Activated CD8-positive, alpha-beta T cell treated with anti-CD3 and anti-CD28 coated beads for 36 hours (primary cell): ENCODE measurements at regions not wholly inside any gene's neighbourhood (a gene's known extent, or its start where the extent isn't known, plus 50 kb on each side); places are given as distances from the start of the nearest gene placed in this dataset.

Experiments
- ATAC-seq: fragments of 200-7000 bp; cut with Tn5 transposase; one replicate; pipeline ENCODE4 v1.10.0; 2021; ENCODE audit warnings: mild to moderate bottlenecking, moderate library complexity
- CTCF ChIA-PET: fragments of 350-600 bp; sonication (Branson Sonifier 250); formaldehyde crosslinking; loops from one replicate; lab custom pipeline; 2021; ENCODE audit warnings: antibody characterized with exemption; lab: Charles Lee
- POLR2A ChIA-PET: fragments of 350-600 bp; sonication (Branson Sonifier 250); formaldehyde crosslinking; loops from one replicate; lab custom pipeline; 2021; ENCODE audit warnings: antibody characterized with exemption; lab: Charles Lee
- DNase-seq: peaks from one replicate; pipeline ENCODE4 v3.0.0-alpha.2; 2020
- H3K27ac Mint-ChIP-seq: one replicate; pipeline ENCODE4 v1.8.0; 2021; ENCODE audit warnings: mild to moderate bottlenecking, mixed read lengths
- H3K27me3 Mint-ChIP-seq: one replicate; pipeline ENCODE4 v1.8.0; 2021; ENCODE audit warnings: mixed read lengths
- H3K36me3 Mint-ChIP-seq: one replicate; pipeline ENCODE4 v1.8.0; 2021; ENCODE audit warnings: low read depth, mixed read lengths
- H3K4me1 Mint-ChIP-seq: one replicate; pipeline ENCODE4 v1.8.0; 2021; ENCODE audit warnings: low read depth, mixed read lengths
- H3K4me3 Mint-ChIP-seq: one replicate; pipeline ENCODE4 v1.8.0; 2021; ENCODE audit warnings: mild to moderate bottlenecking, moderate library complexity, mixed read lengths
- H3K9me3 Mint-ChIP-seq: one replicate; pipeline ENCODE4 v1.8.0; 2021; ENCODE audit warnings: mixed read lengths
- CTCF ChIP-seq: fragments of 200-600 bp; IDR thresholded peaks from one replicate; pipeline ENCODE4 v1.8.0; 2022; ENCODE audit warnings: antibody characterized with exemption, mild to moderate bottlenecking
- intact Hi-C: fragments of 100-400 bp; cut with micrococcal nuclease; formaldehyde crosslinking; loops from one replicate; pipeline ENCODE4 v1.10.0; 2022

- Mint-ChIP-seq H3K9me3 (no peaks in the 10 kb centered on the region), H3K27ac (no peak overlapping the region), H3K4me3 (no peak overlapping the region), H3K4me1 (no peaks in the 10 kb centered on the region), H3K27me3 (no peaks in the 10 kb centered on the region), H3K36me3 (no peaks in the 10 kb centered on the region)
- CTCF ChIA-PET, result no interaction called here
- DNase-seq, result no peak
- no peak for TF ChIP-seq CTCF
- intact Hi-C loops, result no loop called here
- POLR2A ChIA-PET, result no interaction called here
- no peak for ATAC-seq
These were observed 395.1 kb downstream of the RAPGEF2 start for GRCh38 chr4:159497936-159498335.

- no peak for ATAC-seq
- no peaks in the 10 kb centered on the region for H3K4me1 Mint-ChIP-seq
- H3K36me3 Mint-ChIP-seq, result no peaks in the 10 kb centered on the region
- no peak for DNase-seq
- no peak for TF ChIP-seq CTCF
- H3K9me3 Mint-ChIP-seq, result no peaks in the 10 kb centered on the region
- intact Hi-C loops, result no loop called here
- no peak overlapping the region for H3K4me3 Mint-ChIP-seq
- no peaks in the 10 kb centered on the region for H3K27me3 Mint-ChIP-seq
- CTCF ChIA-PET, result no interaction called here
- POLR2A ChIA-PET, result no interaction called here
- no peak overlapping the region for H3K27ac Mint-ChIP-seq
These were observed 395.7 kb downstream of the RAPGEF2 start for GRCh38 chr4:159498446-159499115.

GRCh38 chr4:159500861-159501260 lies 398.0 kb downstream of the RAPGEF2 start:
- no peaks in the 10 kb centered on the region for H3K4me1 Mint-ChIP-seq
- no peaks in the 10 kb centered on the region for H3K36me3 Mint-ChIP-seq

GRCh38 chr4:159503236-159504008 lies 400.5 kb downstream of the RAPGEF2 start:
- H3K36me3 Mint-ChIP-seq, result no peaks in the 10 kb centered on the region

More at GRCh38 chr4:159500861-159501260, 398.0 kb downstream of the RAPGEF2 start:
- ChIA-PET CTCF (no interaction called here), POLR2A (no interaction called here)
- intact Hi-C loops, result no loop called here
- no peaks in the 10 kb centered on the region for H3K27me3 Mint-ChIP-seq
- H3K4me3 Mint-ChIP-seq, result no peak overlapping the region
- DNase-seq (no peak), ATAC-seq (no peak)
- H3K27ac Mint-ChIP-seq, result no peak overlapping the region
- H3K9me3 Mint-ChIP-seq, result no peaks in the 10 kb centered on the region
- TF ChIP-seq CTCF, result no peak

More at GRCh38 chr4:159503236-159504008, 400.5 kb downstream of the RAPGEF2 start:
- no peak overlapping the region for H3K27ac Mint-ChIP-seq
- H3K9me3 Mint-ChIP-seq, result no peaks in the 10 kb centered on the region
- H3K4me1 Mint-ChIP-seq, result no peaks in the 10 kb centered on the region
- H3K4me3 Mint-ChIP-seq, result no peak overlapping the region
- TF ChIP-seq CTCF, result no peak
- intact Hi-C loops, result no loop called here
- CTCF ChIA-PET, result no interaction called here
- no peaks in the 10 kb centered on the region for H3K27me3 Mint-ChIP-seq
- DNase-seq (no peak), ATAC-seq (no peak)
- POLR2A ChIA-PET, result no interaction called here
